ENCODE measurements at regions not wholly inside any gene's neighbourhood (a gene's known extent, or its start where the extent isn't known, plus 50 kb on each side); places are given as distances from the start of the nearest gene placed in this dataset.

DNA sequence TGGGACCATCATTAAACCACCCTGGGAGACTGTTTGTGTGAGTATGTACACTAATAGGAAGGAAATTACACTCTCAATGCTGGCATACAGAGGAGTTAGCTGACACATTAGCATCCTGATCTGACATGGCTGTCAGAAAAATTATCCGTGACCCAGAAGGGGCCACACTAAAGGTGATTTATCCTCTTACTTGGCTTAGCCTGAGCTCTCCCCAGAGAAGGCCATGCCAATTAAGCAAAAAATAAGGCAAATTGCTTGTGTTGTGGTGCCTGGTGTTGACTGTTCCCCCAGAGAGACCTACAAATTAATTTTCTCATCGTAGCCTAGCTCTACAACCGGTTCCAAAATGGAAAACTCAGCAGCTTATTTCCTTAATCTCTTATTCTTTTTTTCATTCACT is 992.3 kb downstream of the KCNMA1 start:
- Histone ChIP-seq H3K9me3 (no peaks in the 10 kb centered on the region), H3K4me1 (no peaks in the 10 kb centered on the region), H3K4me3 (ENCODE audit: low read depth, low read length) (no peak overlapping the region), H3K27me3 (no peaks in the 10 kb centered on the region), H3K36me3 (no peaks in the 10 kb centered on the region)
- TF ChIP-seq, protein P1, sequence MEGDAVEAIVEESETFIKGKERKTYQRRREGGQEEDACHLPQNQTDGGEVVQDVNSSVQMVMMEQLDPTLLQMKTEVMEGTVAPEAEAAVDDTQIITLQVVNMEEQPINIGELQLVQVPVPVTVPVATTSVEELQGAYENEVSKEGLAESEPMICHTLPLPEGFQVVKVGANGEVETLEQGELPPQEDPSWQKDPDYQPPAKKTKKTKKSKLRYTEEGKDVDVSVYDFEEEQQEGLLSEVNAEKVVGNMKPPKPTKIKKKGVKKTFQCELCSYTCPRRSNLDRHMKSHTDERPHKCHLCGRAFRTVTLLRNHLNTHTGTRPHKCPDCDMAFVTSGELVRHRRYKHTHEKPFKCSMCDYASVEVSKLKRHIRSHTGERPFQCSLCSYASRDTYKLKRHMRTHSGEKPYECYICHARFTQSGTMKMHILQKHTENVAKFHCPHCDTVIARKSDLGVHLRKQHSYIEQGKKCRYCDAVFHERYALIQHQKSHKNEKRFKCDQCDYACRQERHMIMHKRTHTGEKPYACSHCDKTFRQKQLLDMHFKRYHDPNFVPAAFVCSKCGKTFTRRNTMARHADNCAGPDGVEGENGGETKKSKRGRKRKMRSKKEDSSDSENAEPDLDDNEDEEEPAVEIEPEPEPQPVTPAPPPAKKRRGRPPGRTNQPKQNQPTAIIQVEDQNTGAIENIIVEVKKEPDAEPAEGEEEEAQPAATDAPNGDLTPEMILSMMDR (IDR thresholded peaks at IDR 0.05; ENCODE audit: low read depth, low read length) = no peak
- DNase-seq = no peak

DNA sequence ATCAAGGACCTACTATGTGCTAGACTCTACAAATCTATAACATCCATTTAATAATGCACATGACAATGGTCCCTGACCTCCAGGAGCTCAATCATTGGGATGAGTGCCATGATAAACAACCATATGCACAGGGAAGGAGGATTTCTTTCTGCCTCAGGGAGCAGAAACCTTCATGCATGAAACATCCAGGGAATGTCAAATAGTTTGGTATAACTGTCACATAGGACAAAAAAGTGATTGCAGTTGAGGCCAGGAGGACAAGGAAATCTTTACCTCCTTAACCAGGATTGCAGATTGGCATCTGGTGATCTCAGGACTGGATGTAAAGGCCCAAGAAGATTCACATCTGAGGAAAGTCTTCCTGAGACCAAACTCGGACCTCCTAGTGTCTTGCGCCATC is 993.1 kb downstream of the KCNMA1 start:
- Histone ChIP-seq H3K4me3 (ENCODE audit: low read depth, low read length) (no peak overlapping the region), H3K9me3 (no peaks in the 10 kb centered on the region), H3K36me3 (no peaks in the 10 kb centered on the region), H3K27me3 (no peaks in the 10 kb centered on the region), H3K4me1 (no peaks in the 10 kb centered on the region)
- TF ChIP-seq, protein P1 (IDR thresholded peaks at IDR 0.05; ENCODE audit: low read depth, low read length) = no peak
- no peak for DNase-seq

DNA sequence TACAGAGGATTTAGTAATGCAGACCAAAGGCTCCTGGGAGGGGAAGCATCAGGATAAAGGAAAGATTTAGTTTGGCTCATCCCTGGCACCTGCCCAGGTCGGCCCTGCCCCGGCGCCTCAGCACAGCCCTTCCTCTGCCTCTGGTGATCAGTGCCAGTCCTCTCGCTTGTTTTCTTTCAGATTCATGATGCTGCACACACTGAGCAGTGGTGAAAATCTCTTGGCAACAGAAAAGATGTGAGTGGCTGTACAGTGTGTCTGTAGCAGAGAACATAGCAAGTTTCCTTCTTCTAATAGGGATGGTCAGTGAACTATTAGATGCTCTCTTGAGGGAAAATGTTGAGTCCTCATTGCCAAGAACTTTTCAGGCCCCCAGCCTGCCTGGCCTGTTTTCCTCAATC is 994.1 kb downstream of the KCNMA1 start:
- H3K4me1 ChIP-seq = no peaks in the 10 kb centered on the region
- TF ChIP-seq, protein P1 (IDR thresholded peaks at IDR 0.05; ENCODE audit: low read depth, low read length) = no peak
- no peaks in the 10 kb centered on the region for H3K9me3 ChIP-seq
- no peak overlapping the region for H3K4me3 ChIP-seq (ENCODE audit: low read depth, low read length)
- no peaks in the 10 kb centered on the region for H3K27me3 ChIP-seq
- no peak for DNase-seq
- H3K36me3 ChIP-seq = no peaks in the 10 kb centered on the region

DNA sequence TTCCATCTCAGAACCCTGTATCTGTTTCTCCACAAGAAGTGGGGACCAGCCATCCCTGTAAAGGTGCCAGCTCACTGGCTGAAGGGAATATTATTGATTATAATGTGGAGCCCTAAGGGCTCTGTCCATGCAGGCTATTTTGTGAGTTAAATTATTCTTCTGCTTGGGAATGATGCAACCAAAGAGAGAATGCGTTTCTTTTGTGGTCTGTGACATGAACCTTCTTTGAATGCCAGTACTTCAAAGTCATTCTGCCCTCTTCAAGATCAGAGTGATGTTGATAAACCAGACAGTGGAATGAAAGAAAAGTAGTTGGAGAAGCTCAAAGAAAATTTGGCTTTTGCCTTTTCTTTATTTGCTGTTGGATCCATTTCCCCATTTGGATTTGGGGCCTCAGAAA is 995.2 kb downstream of the KCNMA1 start:
- H3K27me3 ChIP-seq = no peaks in the 10 kb centered on the region
- TF ChIP-seq, protein P1 (IDR thresholded peaks at IDR 0.05; ENCODE audit: low read depth, low read length) = no peak
- no peak for DNase-seq
- no peaks in the 10 kb centered on the region for H3K9me3 ChIP-seq
- H3K4me3 ChIP-seq (ENCODE audit: low read depth, low read length) = no peak overlapping the region
- H3K4me1 ChIP-seq = no peaks in the 10 kb centered on the region
- H3K36me3 ChIP-seq = no peaks in the 10 kb centered on the region

DNA sequence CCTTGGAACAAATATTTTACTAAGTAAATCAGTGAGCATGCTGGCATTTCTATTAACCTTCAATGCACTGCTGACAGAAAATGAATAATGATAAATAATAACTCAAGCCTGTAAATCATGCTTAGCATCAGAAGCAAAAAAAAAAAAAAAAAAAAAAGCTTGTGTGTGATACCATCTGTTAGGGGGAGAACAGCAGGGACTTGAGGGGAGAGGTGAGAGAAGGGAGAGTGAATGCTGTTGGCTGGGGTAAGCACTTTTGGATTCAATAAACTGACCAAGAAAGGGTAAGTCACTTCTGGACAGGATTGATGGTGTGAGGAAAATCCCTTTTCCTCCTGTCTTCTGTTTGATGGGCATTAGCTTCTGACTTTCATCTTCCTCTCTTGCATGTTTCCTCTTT is 996.4 kb downstream of the KCNMA1 start:
- TF ChIP-seq, protein P1 (IDR thresholded peaks at IDR 0.05; ENCODE audit: low read depth, low read length) = no peak
- no peak for DNase-seq
- no peaks in the 10 kb centered on the region for H3K9me3 ChIP-seq
- no peaks in the 10 kb centered on the region for H3K36me3 ChIP-seq
- no peaks in the 10 kb centered on the region for H3K4me1 ChIP-seq
- H3K27me3 ChIP-seq = no peaks in the 10 kb centered on the region
- H3K4me3 ChIP-seq (ENCODE audit: low read depth, low read length) = no peak overlapping the region

DNA sequence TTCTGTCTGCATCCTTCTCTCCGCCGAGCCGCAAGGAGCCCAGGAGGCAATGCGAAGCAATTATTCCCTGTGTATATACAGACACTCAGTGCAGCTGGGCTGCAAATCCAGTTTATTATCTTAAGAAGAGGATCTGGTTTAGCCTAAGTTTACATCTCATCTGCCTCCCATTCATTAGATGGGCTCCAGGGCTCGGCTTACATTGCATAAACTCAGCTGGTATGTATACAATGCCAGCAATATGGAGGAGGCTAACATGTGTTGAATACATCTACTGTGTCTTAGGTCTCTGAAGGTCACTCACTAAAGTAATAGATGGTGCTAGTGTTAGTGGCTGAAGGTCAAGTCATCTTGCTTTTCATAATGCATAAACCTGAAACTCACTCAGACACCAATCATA is 996.8 kb downstream of the KCNMA1 start:
- Histone ChIP-seq H3K4me3 (ENCODE audit: low read depth, low read length) (no peak overlapping the region), H3K4me1 (no peaks in the 10 kb centered on the region), H3K36me3 (no peaks in the 10 kb centered on the region), H3K9me3 (no peaks in the 10 kb centered on the region), H3K27me3 (no peaks in the 10 kb centered on the region)
- TF ChIP-seq, protein P1 (IDR thresholded peaks at IDR 0.05; ENCODE audit: low read depth, low read length) = no peak
- no peak for DNase-seq
